Kidney (tissue), 13 donors: ENCODE measurements at regions not wholly inside any gene's neighbourhood (a gene's known extent, or its start where the extent isn't known, plus 50 kb on each side); places are given as distances from the start of the nearest gene placed in this dataset.
"Not testable (repeated sequence)": the region's sequence is repeated elsewhere in the genome, so short reads cannot be mapped to it uniquely, and the experiment has no call there.

Experiments
- DNase-seq, 5 donors: peaks; one replicate each; pipeline ENCODE4 v3.0.0-alpha.2; 2013 to 2020
- FAIRE-seq: peaks from 2 replicates; lab custom pipeline; 2012; peaks lifted over from hg19 to GRCh38; lab: Jason Lieb, UNC
- H3K27ac ChIP-seq, 2 donors: one replicate each; pipeline ENCODE4 v1.7.0; 2013; ENCODE audit warnings: low read depth in 2 of 2, low read length in 2 of 2, inconsistent platforms in 1 of 2
- H3K27me3 ChIP-seq: one replicate; pipeline ENCODE4 v1.7.1; 2013; ENCODE audit warnings: low read length, inconsistent platforms; ENCODE audit not compliant: control insufficient read depth, insufficient read depth
- H3K36me3 ChIP-seq, 3 donors: one replicate each; pipeline versions ENCODE4 v1.7.0 to v1.7.1; 2013; ENCODE audit warnings: low read length in 3 of 3, control low read depth in 1 of 3, inconsistent platforms in 1 of 3; ENCODE audit not compliant: insufficient read depth in 3 of 3, control insufficient read depth in 2 of 3
- H3K4me1 ChIP-seq, 3 donors: one replicate each; pipeline versions ENCODE4 v1.7.0 to v1.7.1; 2013; ENCODE audit warnings: low read length in 3 of 3, inconsistent platforms in 1 of 3, low read depth in 1 of 3; ENCODE audit not compliant: control insufficient read depth in 2 of 3, insufficient read depth in 2 of 3
- H3K4me3 ChIP-seq, 3 donors: one replicate each; pipeline versions ENCODE4 v1.7.0 to v1.8.1; 2013; ENCODE audit warnings: low read length in 3 of 3, control low read depth in 1 of 3, inconsistent platforms in 1 of 3
- H3K9ac ChIP-seq, 3 donors: one replicate each; pipeline versions ENCODE4 v1.7.0 to v1.7.1; 2013; ENCODE audit warnings: low read length in 3 of 3, control low read depth in 1 of 3, inconsistent platforms in 1 of 3
- H3K9me3 ChIP-seq, 3 donors: one replicate each; pipeline versions ENCODE4 v1.7.0 to v1.7.1; 2013; ENCODE audit warnings: low read length in 3 of 3, control low read depth in 1 of 3, inconsistent platforms in 1 of 3; ENCODE audit not compliant: control insufficient read depth in 2 of 3, insufficient read depth in 1 of 3
- intact Hi-C: fragments of 100-400 bp; cut with DNase I; formaldehyde crosslinking; loops from one replicate; pipeline ENCODE4 v1.11.1; 2022
- TF ChIP-seq, protein P1 (sequence below): IDR thresholded peaks from 3 replicates; pipeline ENCODE4 v1.5.1; 2012; ENCODE audit warnings: mild to moderate bottlenecking, moderate library complexity, borderline replicate concordance; ENCODE audit not compliant: insufficient read depth; ENCODE audit errors: extremely low read depth
- donor health status: control.
- donor health status: control.
- donor health status: control.
- donor health status: control.
- donor health status: control.
- donor health status: DM: yes; HTN: yes; CAD: no.
- donor health status: Normal renal cell carcinoma (clear cell type).

DNA sequence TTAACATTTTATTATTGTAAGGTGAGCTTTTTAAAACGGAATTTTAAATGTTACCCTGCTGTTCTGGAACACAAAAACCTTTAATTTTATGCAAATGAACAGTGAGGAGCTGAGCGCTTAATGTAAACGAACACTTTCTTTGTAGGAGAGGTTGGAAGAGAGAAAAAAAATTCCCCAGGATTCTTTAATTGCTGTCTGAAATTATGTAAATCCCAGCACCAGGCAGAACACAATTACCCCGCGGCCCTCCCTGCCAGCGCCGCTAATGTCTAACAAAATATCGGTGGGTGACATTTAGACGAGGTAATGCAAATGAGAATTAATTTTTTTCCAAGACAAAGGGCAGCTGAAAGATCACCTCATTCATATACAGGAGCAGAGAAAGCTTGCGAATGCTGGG, 143.4 kb upstream of the MVB12B start:
- Histone ChIP-seq H3K9ac (no peak overlapping the region), H3K9me3 (peaks cover 0 to 4% (median 0%) of the 10 kb centered on the region in 3 donors), H3K4me3 (no peak overlapping the region), H3K27ac (no peak overlapping the region), H3K4me1 (no peaks in the 10 kb centered on the region), H3K27me3 (no peaks in the 10 kb centered on the region), H3K36me3 (no peaks in the 10 kb centered on the region)
- TF ChIP-seq, protein P1, sequence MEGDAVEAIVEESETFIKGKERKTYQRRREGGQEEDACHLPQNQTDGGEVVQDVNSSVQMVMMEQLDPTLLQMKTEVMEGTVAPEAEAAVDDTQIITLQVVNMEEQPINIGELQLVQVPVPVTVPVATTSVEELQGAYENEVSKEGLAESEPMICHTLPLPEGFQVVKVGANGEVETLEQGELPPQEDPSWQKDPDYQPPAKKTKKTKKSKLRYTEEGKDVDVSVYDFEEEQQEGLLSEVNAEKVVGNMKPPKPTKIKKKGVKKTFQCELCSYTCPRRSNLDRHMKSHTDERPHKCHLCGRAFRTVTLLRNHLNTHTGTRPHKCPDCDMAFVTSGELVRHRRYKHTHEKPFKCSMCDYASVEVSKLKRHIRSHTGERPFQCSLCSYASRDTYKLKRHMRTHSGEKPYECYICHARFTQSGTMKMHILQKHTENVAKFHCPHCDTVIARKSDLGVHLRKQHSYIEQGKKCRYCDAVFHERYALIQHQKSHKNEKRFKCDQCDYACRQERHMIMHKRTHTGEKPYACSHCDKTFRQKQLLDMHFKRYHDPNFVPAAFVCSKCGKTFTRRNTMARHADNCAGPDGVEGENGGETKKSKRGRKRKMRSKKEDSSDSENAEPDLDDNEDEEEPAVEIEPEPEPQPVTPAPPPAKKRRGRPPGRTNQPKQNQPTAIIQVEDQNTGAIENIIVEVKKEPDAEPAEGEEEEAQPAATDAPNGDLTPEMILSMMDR, result no peak
- intact Hi-C loops, result no loop called here
- DNase-seq, result no peak
- FAIRE-seq, result no peak

- H3K36me3 ChIP-seq, H3K27ac ChIP-seq, H3K27me3 ChIP-seq, H3K9ac ChIP-seq, FAIRE-seq, H3K4me3 ChIP-seq, H3K9me3 ChIP-seq, intact Hi-C loops, DNase-seq, H3K4me1 ChIP-seq: not testable (repeated sequence)
Observed at GRCh38 chr9:126190994-126191393, 135.6 kb upstream of the MVB12B start.

DNA sequence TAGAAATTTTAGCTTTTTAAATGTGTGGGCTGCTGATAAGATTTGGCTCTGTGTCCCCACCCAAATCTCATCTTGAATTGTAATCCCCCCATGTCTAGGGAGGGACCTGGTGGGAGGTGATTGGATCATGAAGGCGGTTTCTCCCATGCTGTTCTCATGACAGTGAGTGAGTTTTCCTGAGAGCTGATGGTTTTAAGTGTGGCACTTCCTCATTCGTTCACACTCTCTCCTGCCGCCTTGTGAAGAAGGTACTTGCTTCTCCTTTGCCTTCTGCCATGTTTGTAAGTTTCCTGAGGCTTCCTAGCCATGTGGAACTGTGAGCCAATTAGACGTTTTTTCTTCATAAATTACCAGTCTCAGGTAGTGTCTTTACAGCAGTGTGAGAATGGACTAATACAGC, 127.8 kb upstream of the MVB12B start:
- Histone ChIP-seq H3K9me3 (no peaks in the 10 kb centered on the region), H3K9ac (no peak overlapping the region), H3K4me1 (no peaks in the 10 kb centered on the region), H3K36me3 (no peaks in the 10 kb centered on the region), H3K27ac (no peak overlapping the region), H3K27me3 (no peaks in the 10 kb centered on the region), H3K4me3 (no peak overlapping the region)
- TF ChIP-seq, protein P1, result no peak
- FAIRE-seq (no peak), DNase-seq (no peak)
- intact Hi-C loops, result no loop called here

DNA sequence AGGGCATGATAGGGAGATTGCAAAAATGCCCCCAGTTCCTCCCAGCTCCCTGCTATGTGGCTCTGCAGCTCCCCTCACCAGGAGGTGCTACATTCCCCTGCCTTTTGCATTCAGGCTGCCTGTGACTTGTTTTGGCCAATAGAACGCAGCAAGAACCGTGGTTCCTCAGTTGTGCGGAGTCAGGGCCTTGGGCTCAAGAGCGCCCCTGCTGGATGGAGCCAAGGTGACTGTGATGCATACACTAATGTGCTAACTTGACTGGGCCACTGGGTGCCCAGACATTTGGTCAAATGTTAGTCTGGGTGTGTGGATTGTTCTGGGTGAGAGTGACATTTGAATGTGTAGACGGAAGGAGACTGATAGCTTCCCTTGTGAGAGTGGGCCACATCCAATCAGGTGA, 123.3 kb upstream of the MVB12B start:
- Histone ChIP-seq H3K27ac (no peak overlapping the region), H3K36me3 (no peaks in the 10 kb centered on the region), H3K9me3 (no peaks in the 10 kb centered on the region), H3K4me1 (peaks cover 0 to 4% (median 0%) of the 10 kb centered on the region in 3 donors), H3K4me3 (no peak overlapping the region), H3K27me3 (no peaks in the 10 kb centered on the region), H3K9ac (no peak overlapping the region)
- FAIRE-seq, result no peak
- intact Hi-C loops, result no loop called here
- DNase-seq, result no peak
- TF ChIP-seq, protein P1, result no peak
